IPS-NIHi11 (cell line): ENCODE measurements at regions not wholly inside any gene's neighbourhood (a gene's known extent, or its start where the extent isn't known, plus 50 kb on each side); places are given as distances from the start of the nearest gene placed in this dataset.
A peak's percentile ranks its signal among the peaks of the same experiment; 100 is the strongest.

Experiments
- DNase-seq: peaks from one replicate; pipeline ENCODE4 v3.0.0; 2012; ENCODE audit warnings: mixed read lengths, low spot score

GRCh38 chr2:241924069-241924908, 54.8 kb downstream of the RTP5 start:
- no peak for DNase-seq

DNA sequence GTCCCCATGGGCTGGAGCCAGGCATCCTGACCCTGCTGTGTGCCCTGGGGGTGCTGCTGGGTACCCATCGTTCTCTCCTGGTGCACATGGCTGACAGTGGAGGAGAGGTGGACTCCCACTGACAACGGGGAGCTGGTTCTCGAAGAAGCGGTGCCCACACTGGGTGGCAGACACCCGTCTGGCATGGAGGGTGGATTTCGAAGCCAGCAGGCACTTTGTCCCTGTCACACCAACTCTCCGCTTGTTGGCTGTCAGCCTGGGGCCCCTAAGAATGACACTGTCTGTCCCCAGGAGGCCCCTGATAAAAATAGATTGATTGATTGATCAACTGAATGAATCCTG, 55.4 kb downstream of the RTP5 start:
- DNase-seq: no peak

- no peak for DNase-seq
These were observed 55.7 kb downstream of the RTP5 start for GRCh38 chr2:241925277-241925676.

DNA sequence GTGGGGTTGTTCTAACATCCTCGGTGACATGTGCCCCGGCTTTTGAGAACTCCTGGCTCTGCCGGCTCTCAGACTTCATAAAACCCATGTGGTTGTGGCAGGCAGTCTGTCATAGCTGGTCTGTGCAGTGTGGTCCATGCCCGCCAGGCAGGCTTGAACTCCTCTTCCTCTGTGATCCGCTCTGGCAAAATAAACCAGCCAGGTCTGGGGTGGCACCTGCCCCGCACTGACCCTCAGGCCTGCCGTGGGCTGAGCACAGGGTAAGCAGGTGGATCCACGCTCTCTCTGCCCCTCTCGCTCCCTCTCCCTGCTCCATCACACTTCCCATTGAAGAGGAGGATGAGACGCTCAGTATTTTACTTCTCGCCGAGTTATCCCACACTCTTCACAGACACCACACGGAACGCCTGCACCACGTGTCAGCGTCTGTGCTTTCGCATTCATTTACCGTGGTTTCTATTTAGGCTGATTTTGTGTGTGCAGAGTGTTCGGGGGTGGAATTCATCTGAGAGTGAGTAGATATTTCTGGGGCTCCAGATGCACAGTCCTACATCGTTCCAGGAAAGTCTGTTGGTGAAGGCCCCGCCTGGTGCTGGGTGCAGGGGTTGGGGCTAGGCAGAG, 56.4 kb downstream of the RTP5 start:
- no peak for DNase-seq

DNA sequence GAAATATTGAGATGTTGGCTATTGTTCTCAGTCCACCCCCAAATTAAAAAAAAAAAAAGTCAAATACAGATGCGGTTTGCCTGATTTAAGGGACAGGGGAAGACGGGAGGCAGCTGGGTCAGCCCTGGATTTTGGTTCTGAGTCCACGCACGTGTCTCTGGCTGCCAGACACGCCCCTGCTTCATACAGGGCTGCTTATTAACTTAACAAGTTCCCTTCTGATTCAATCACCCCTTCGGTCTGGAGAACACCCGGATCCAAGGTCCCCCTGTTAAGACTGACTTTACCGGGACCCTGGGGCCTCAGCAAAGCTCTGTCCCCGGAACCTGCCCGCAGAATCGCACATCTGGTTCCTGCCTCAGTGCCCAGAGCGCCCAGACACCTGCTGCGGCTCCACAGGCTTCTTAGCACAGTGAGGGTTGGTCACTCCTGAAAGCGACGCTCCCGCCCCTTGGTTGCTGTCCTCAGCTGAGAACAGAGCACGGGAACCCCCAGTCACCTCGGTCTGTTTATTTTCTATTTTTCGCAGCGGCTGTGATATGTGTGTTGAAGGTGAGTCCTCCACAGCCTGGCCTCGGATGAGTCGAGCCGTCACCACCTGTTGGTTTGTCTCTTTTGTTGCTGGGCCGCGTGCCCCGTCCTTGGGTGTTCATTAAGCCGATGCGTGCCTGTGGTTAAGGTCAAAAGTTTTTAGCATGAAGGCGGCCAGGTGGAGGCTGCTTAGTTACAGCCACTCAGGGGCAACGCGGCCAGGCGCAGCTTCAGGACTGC, 57.2 kb downstream of the RTP5 start:
- no peak for DNase-seq

GRCh38 chr2:241929551-241930490, 60.3 kb downstream of the RTP5 start:
- DNase-seq: no peak

DNA sequence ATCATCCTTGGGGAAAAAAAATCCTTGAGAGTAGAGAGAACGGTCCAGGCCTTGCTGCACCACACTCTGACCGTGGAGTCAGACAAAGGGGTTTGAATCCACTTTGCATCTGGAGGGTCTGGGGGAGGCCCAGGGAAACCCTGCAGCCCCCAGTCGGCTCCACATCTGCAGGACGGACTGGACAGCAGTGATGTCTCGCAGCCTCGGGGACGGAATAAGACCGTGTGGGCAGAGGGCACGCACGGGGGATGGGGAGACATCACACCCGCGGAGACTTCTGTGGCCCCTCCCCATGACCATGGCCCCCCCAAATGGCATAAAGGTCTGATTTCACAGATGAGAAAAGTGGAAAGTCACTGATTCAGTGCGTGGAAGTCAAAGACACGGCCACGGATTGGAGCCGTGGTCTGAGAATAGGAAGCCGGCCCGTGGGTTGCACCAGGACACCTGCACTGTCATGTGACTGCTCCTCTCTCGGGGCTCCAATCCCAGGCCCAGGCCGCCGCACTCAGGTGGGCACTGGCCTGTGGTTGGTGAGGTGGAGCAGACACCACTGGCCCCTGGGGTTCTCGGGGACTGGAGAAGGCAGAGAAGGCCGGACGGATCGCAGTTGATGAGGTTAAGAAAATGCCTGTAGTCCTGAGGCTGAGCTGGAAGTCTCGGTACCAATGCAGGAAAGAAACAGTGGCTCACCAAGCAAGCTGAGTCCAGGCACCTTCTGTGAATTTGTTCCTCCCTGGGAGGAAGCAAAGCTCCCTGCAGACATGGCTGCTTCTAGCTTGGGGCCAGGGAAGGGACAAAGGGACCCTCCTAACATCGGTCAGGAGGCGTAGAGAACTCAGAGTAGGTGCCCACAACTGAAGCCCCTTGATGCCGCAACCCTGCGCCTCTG, 61.8 kb downstream of the RTP5 start:
- DNase-seq: no peak

DNA sequence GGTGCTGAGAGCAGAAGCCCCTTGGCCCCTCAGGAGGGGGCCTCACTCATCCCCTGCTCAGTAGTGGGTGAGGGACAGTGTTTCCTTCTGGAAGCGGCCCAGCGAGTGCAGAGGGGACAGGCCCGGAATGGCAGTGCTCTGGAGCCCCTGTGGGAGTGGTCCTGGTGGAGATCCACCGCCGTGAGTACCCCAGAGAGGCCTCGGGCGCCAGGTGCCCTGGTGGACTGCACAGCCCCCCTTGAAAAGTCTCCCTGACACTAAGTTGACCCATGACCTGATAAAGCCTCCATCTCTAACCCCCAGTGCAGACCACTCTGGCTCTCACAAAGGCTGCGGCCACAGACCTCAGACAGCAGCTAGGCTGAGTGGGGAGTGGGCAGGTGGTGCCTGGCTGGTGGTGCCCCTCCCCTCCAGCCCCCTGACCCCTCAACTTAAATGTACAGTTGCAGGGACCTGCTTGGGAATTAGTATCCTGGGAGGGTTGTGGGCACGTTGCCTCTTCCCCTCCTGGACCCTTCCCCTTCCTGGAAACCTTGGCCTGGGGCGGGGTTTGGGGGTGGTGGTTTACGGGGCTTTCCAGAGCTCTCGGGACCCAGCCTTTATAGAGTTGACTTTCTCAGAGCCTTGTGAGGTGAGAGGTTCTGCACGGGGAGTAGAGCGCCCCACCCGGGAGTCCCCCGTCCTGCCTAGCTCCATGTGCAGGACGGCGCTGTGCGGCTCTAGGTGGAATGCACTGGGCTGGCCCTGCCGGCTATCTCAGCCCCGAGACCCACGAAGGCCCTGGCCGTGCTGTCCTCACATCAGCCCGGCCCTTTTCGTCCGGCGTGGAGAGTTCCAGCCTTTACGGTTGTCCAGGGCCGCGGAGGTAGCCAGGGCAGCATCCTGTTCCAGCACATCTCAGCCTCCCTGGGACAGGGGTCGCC, 62.7 kb downstream of the RTP5 start:
- no peak for DNase-seq

DNA sequence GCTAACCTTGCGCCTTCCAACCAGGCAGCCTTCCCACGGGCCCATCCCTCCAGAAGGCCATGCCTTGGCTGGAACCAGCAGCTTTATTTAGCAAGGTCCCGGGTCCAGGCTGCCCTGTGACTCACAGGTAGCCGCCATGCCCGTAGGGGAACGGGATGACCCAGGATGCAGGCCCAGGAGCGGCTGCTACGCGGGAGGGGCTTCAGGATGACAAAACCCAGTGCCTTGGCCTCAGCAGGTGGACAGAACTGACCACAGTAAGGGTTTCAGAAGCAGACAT, 63.3 kb downstream of the RTP5 start:
- no peak for DNase-seq

GRCh38 chr2:241933179-241933911, 63.8 kb downstream of the RTP5 start:
- DNase-seq: no peak

DNA sequence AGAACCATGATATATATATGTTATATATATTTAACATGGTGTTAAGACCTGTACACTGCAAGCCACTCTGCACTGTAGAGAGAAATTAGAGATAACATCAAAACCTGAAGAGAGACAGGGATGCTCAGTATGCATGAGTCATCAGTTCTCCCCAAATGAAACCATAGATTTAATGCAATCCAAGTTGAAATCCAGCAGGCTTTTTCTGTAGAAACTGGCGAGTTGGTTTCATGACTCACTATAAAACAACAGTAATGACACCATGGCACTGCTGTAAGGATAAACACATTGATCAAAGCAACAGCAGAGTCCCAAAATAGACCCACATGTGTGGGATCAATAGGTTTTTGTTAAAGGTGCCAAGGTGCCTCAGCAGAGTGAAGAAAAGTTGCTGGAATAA, 65.8 kb downstream of the RTP5 start:
- no peak for DNase-seq

DNA sequence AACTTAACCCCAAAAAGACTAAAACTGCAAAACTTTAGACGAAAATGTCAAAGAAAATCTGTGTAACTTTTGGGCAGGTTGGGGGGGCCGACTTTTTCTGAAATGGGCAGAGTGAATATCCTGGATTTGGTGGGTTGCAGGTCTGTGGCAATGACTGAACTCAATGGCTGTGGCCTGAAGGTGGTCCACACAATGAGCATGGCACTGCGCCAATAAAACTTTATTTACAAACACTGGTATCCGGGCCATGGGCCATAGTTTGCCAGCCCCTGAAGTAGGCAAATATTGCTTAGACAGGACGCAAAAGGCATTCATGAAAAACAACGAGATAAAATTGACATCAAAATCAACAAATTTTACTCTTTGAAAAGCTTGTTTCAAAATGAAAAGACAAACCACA, 66.2 kb downstream of the RTP5 start:
- DNase-seq: no peak

GRCh38 chr2:241936457-241937133, 67.1 kb downstream of the RTP5 start:
- DNase-seq: peak; percentile 56

DNA sequence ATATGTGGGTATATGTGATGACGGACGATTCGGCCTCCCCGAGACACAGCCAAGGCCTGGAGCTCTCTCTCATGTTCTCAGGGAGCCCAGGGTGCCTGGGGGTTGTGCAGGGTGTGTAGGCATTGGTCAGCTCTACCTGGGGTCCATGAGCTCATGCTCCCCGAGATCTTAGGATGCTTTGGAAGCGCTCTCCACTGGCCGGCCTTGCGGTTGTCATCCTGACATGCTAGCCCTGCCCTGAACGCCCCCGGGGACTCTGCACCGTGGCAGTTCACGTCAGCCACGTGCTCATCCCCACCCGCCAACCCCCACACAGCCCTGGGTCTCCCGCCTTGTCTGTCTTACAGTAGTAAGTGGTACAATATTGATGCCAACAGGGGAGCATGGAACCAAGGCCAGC, 67.8 kb downstream of the RTP5 start:
- DNase-seq: no peak

- DNase-seq: no peak
These were observed 70.0 kb downstream of the RTP5 start for GRCh38 chr2:241939541-241939940.

- no peak for DNase-seq
These were observed 70.8 kb downstream of the RTP5 start for GRCh38 chr2:241940329-241940728.

DNA sequence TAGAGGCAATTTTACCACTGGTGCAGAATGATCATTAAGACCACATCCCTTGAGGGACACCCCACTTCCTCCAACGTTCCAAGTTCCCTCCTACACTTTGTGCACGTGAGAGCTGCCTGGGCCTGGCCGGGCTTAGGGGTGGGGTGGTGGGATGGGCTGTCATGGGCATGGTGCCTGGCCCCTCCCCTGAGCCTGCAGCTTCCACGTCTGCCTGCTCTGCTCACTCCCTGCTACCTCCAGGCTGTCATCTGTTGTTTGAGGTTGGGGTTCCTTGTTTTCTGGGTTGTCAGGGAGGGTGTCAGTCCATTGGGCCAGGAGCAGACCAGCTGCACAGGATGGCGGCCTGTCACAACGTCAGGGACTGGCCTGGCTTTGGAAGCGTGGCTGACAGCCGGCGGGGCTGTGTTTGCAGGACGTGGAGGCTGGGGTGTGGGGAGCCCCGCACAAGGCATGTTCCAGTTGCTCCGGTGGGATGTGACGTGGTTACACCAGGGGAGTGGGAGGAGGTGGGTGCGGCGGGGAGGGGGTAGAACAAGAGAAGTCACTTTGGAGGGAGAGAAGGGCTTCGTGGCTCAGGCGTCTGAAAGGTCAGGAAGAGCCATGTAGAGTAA, 72.3 kb downstream of the RTP5 start:
- no peak for DNase-seq
